GM10266 (cell line): ENCODE measurements at regions not wholly inside any gene's neighbourhood (a gene's known extent, or its start where the extent isn't known, plus 50 kb on each side); places are given as distances from the start of the nearest gene placed in this dataset.
"Not testable (repeated sequence)": the region's sequence is repeated elsewhere in the genome, so short reads cannot be mapped to it uniquely, and the experiment has no call there.

Experiments
- DNase-seq: peaks from one replicate; pipeline ENCODE4 v3.0.0; 2012; ENCODE audit errors: extremely low spot score
- CTCF ChIP-seq: IDR thresholded peaks from 2 replicates; pipeline ENCODE4 v1.5.1; 2012; ENCODE audit warnings: mild to moderate bottlenecking, low read depth; ENCODE audit not compliant: control insufficient read depth, insufficient read depth; ENCODE audit errors: missing control alignments

- TF ChIP-seq CTCF: no peak
- no peak for DNase-seq
These were observed 248.9 kb upstream of the PROK2 start for GRCh38 chr3:72033666-72034428.

- TF ChIP-seq CTCF: no peak
- no peak for DNase-seq
These were observed 247.6 kb upstream of the PROK2 start for GRCh38 chr3:72032441-72033135.

DNA sequence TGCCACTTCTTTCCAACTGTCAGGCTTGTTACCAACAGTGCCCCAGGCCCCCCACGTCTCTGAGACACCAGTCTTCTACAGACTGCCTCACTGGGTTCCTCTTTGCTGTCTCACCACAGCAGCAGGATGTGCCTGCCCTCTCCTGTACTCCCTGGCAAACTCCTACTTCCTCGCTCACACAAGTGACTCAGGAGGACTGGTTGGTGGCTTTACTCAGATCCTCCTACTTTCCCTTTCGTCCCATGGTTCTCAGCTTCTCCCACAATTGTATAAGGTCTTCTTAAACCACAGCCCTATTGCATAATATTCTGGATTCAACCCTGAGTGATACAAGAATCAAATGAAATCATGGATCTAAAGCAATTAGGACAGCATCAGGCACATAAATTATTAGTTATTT is 246.6 kb upstream of the PROK2 start:
- DNase-seq: no peak
- TF ChIP-seq CTCF: no peak

- not testable (repeated sequence) for DNase-seq
These were observed 245.3 kb upstream of the PROK2 start for GRCh38 chr3:72030296-72030695.

GRCh38 chr3:72028726-72029125 is 243.8 kb upstream of the PROK2 start:
- not testable (repeated sequence) for DNase-seq

DNA sequence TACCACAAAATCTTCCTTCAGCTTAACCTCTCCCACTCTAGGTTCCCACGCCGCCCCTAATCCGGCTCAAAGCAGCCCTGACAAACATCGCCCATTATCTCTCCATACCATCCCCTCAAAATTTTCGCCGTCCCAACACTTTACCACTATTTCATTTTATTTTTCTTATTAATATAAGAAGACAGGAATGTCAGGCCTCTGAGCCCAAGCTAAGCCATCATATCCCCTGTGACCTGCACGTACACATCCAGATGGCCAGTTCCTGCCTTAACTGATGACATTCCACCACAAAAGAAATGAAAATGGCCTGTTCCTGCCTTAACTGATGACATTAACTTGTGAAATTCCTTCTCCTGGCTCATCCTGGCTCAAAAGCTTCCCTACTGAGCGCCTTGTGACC is 243.4 kb upstream of the PROK2 start:
- DNase-seq: not testable (repeated sequence)

DNA sequence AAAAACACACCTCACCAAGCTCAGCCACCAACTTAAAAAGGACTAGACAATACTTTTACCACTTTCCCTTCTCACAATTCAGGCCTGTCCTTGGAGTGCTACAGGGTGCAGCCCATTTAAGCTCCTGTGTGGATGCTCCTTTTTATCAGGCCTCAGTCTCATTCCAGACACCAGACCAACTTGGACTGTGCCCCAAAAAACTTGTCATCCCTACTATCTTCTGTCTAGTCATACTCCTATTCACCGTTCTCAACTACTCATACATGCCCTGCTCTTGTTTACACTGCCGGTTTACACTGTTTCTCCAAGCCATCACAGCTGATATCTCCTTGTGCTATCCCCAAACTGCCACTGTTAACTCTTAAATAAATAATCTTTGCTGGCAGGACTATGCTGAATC is 242.8 kb upstream of the PROK2 start:
- not testable (repeated sequence) for DNase-seq

DNA sequence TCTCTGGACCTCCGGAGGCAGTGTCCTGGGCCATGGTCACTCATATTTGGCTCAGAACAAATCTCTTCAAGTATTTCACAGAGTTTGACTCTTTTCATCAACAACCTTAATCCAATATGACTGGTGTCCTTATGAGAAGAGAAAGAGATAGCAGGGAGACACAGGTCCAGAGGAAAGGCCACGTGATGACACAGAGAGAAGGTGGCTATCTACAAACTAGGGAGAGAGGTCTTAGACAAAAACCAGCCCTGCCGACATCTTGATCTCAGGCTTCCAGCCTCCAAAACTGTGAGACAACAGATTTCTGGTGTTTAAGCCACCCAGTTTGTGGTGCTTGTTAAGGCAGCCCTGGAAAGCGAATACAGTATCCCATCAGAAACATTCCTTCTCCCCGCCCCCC is 237.1 kb upstream of the PROK2 start:
- no peak for TF ChIP-seq CTCF
- DNase-seq: no peak

GRCh38 chr3:72021531-72021930 is 236.6 kb upstream of the PROK2 start:
- no peak for TF ChIP-seq CTCF
- DNase-seq: no peak
